ENCODE measurements at regions not wholly inside any gene's neighbourhood (a gene's known extent, or its start where the extent isn't known, plus 50 kb on each side); places are given as distances from the start of the nearest gene placed in this dataset.
A peak's percentile ranks its signal among the peaks of the same experiment; 100 is the strongest.

- Mint-ChIP-seq H3K36me3 (peaks cover 5% of the 10 kb centered on the region), H3K4me3 (no peak overlapping the region), H3K27ac (no peak overlapping the region), H3K27me3 (no peaks in the 10 kb centered on the region), H3K4me1 (peaks cover 0 to 27% (median 2%) of the 10 kb centered on the region in 4 donors), H3K9me3 (peaks cover 0 to 8% (median 0%) of the 10 kb centered on the region in 7 donors)
- Histone ChIP-seq H3K4me3 (ENCODE audit: low read depth, low read length) (no peak overlapping the region), H3K9me3 (ENCODE audit: control insufficient read depth in 2 of 2, low read length in 2 of 2) (no peaks in the 10 kb centered on the region), H3K4me1 (ENCODE audit: control insufficient read depth, insufficient read depth, low read length, poor library complexity, severe bottlenecking) (no peaks in the 10 kb centered on the region), H3K27me3 (ENCODE audit: control insufficient read depth, insufficient read depth, low read length) (no peaks in the 10 kb centered on the region), H3K36me3 (ENCODE audit: control insufficient read depth, insufficient read depth, low read length) (no peaks in the 10 kb centered on the region), H3K27ac (ENCODE audit: insufficient read depth, low read length, poor library complexity, severe bottlenecking) (no peak overlapping the region)
- no peak for ATAC-seq (ENCODE audit: low read depth in 2 of 2)
- peak in 1 of 3 donors; percentile 12 for DNase-seq
Observed at GRCh38 chr16:11494029-11494428, 92.7 kb downstream of the LITAF start.

- Histone ChIP-seq H3K4me1 (ENCODE audit: control insufficient read depth, insufficient read depth, low read length, poor library complexity, severe bottlenecking) (no peaks in the 10 kb centered on the region), H3K27me3 (ENCODE audit: control insufficient read depth, insufficient read depth, low read length) (no peaks in the 10 kb centered on the region), H3K27ac (ENCODE audit: insufficient read depth, low read length, poor library complexity, severe bottlenecking) (no peak overlapping the region), H3K36me3 (ENCODE audit: control insufficient read depth, insufficient read depth, low read length) (no peaks in the 10 kb centered on the region), H3K4me3 (ENCODE audit: low read depth, low read length) (no peak overlapping the region), H3K9me3 (ENCODE audit: control insufficient read depth in 2 of 2, low read length in 2 of 2) (no peaks in the 10 kb centered on the region)
- peaks cover 0 to 8% (median 0%) of the 10 kb centered on the region in 7 donors for H3K9me3 Mint-ChIP-seq
- H3K4me1 Mint-ChIP-seq, result peaks cover 0 to 27% (median 2%) of the 10 kb centered on the region in 4 donors
- no peak overlapping the region for H3K27ac Mint-ChIP-seq
- H3K27me3 Mint-ChIP-seq, result no peaks in the 10 kb centered on the region
- peaks cover 5% of the 10 kb centered on the region for H3K36me3 Mint-ChIP-seq
- DNase-seq (peak in 1 of 3 donors; percentile 20), ATAC-seq (ENCODE audit: low read depth in 2 of 2) (no peak)
- no peak overlapping the region for H3K4me3 Mint-ChIP-seq
Observed at GRCh38 chr16:11494433-11494832, 92.3 kb downstream of the LITAF start.

GRCh38 chr16:11495066-11495407, 91.7 kb downstream of the LITAF start:
- Histone ChIP-seq H3K4me1 (ENCODE audit: control insufficient read depth, insufficient read depth, low read length, poor library complexity, severe bottlenecking) (no peaks in the 10 kb centered on the region), H3K27ac (ENCODE audit: insufficient read depth, low read length, poor library complexity, severe bottlenecking) (no peak overlapping the region), H3K27me3 (ENCODE audit: control insufficient read depth, insufficient read depth, low read length) (no peaks in the 10 kb centered on the region), H3K36me3 (ENCODE audit: control insufficient read depth, insufficient read depth, low read length) (no peaks in the 10 kb centered on the region), H3K9me3 (ENCODE audit: control insufficient read depth in 2 of 2, low read length in 2 of 2) (no peaks in the 10 kb centered on the region), H3K4me3 (ENCODE audit: low read depth, low read length) (no peak overlapping the region)
- peaks cover 0 to 4% (median 0%) of the 10 kb centered on the region in 7 donors for H3K9me3 Mint-ChIP-seq
- H3K27ac Mint-ChIP-seq, result peak overlapping the region in 2 of 3 donors; percentile 42 to 49
- no peak overlapping the region for H3K4me3 Mint-ChIP-seq
- H3K27me3 Mint-ChIP-seq, result no peaks in the 10 kb centered on the region
- H3K4me1 Mint-ChIP-seq, result peaks cover 0 to 27% (median 4%) of the 10 kb centered on the region in 4 donors
- peaks cover 5% of the 10 kb centered on the region for H3K36me3 Mint-ChIP-seq
- DNase-seq, result no peak
- no peak for ATAC-seq (ENCODE audit: low read depth in 2 of 2)

All from CD4-positive, CD25-positive, alpha-beta regulatory T cell (primary cell).